Stimulated activated CD8-positive, alpha-beta memory T cell treated with anti-CD3 and anti-CD28 coated beads, Interleukin-7, amount 100 ng/mL, for 24 hours (primary cell): ENCODE measurements at regions not wholly inside any gene's neighbourhood (a gene's known extent, or its start where the extent isn't known, plus 50 kb on each side); places are given as distances from the start of the nearest gene placed in this dataset.
"Not testable (repeated sequence)": the region's sequence is repeated elsewhere in the genome, so short reads cannot be mapped to it uniquely, and the experiment has no call there.

Experiments
- DNase-seq: peaks from one replicate; pipeline ENCODE4 v3.0.0-alpha.2; 2020; ENCODE audit warnings: low read depth

DNA sequence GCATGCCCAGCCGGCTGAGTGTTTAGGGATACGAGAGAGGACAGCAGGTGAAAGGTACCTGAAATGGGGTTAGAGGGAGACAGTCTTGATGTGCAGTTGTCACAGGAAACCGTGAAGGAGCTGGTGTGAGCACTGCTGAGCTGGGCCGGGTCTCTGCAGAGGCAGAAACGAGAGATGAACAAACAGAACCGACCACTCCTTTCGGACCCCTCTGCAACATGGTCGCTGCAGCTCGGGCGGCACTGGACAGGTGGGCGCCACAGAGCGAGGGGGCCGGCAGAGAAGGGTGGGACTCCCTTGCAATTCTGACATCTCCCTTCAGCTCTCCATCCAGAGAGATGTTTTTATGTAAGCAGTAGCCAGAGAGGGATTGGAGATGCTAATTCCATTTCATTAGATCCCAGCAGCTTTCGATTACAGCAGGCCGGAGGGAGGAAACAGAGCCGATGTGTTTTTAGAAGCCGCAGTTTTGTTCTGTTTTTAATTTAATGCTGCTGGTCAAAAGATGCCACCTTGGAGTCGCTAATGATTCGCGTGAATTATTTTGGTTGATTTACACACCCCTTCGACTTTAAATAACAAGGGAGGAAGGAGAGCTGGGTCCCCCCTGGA, 86.3 kb upstream of the RPL38 start:
- DNase-seq, result no peak

GRCh38 chr17:74117999-74118421, 85.5 kb upstream of the RPL38 start:
- DNase-seq, result no peak

GRCh38 chr17:74118504-74118903, 85.0 kb upstream of the RPL38 start:
- DNase-seq, result no peak

GRCh38 chr17:74119049-74119580, 84.4 kb upstream of the RPL38 start:
- DNase-seq, result no peak

DNA sequence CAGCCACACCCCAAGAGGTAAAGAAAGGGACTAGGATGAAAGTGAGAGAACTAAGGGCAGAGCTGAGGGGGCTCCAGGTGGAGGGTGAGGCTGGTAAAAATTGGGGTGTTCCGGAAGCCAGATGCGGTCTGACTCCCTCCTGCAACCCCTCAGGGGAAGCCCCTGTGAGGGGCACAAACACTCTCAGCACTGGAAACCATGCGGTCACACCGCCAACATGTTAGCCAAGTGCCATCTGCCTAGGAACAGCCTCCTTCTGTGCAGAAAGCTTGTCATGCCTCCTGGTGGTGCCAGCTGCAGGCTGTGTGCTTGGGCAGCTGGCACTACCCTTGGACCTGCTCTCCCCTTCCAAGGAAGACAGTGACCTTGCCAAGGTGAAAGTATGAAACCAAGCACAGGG, 83.5 kb upstream of the RPL38 start:
- no peak for DNase-seq

- DNase-seq, result no peak
These were observed 80.1 kb upstream of the RPL38 start for GRCh38 chr17:74123350-74123749.

DNA sequence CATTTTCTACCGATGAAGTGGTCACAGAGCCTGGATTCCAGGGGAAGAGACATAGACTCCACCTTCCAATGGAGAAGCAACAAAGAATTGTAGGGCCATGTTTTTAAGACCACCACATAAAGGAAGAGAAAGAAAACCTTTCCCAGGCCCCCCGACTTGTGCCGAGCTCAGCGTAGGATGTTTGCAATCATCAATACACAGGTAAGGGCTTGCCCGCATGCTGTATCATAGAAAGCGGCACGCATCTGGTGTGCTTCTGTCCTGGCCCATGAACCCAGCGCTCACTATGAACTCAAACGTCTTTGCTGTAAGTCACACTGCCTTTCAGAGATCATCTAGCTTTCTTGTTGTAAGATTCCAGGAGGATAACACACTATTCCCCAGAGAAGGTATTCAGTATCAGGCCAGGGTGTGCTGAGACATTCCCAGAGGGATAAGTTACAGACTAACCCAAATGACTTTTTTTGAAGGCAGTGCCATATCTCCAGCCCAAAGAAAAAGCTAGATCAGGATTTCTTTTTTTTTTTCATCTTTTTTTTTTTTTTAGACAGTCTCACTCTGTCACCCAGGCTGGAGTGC, 79.5 kb upstream of the RPL38 start:
- no peak for DNase-seq

DNA sequence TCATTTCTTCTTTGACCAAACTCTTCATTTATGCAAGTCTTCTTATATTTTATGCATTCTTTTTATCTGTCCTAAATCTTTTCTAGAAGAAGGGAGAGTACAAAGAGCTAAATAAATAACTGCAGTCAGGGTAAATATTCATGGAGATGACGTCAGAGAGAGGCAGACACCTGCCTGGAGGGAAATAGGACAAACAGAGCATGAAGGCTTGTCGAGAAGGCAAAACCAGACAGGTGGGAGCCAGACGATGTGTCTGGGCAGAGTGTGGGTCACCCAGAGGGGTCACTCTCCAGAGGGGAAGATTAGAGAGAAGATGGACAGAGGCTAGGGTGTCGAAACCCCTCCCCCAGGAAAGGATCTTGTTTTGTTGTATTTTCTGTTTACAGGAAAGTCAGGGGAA, 78.3 kb upstream of the RPL38 start:
- DNase-seq, result no peak

DNA sequence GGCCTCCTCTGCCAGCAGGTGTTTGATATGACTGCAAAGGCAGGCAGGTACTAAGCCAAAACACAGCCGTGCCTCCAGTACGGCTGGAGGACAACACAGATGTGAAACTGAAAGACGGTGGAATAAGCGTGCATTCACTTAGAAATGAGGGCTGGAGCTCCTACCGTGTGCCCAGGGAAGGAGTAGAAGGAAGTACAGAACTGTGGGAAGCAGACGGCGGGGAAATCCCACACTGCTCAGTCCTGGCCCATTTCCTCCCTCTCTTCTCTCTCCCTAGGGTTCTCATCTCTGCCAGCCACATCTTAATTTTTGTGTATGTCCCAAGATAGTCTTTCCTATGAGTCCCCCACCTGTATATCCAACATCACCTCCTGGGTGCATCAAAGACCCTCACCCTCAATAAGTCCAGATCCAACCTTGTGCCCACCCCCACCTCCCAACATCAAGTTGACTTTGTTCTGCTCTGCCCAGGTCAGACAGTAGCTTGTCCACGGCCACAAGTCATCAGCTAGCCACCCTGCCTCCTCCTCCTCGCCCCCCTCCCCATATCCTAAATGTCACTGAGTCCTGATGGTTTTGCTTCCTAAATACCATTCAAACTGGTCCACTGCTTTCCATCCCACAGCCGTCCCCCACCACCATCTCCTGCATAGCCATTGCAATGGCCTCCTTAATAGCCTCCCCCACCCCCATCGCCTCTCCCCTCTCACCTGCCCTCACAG, 77.1 kb upstream of the RPL38 start:
- no peak for DNase-seq

DNA sequence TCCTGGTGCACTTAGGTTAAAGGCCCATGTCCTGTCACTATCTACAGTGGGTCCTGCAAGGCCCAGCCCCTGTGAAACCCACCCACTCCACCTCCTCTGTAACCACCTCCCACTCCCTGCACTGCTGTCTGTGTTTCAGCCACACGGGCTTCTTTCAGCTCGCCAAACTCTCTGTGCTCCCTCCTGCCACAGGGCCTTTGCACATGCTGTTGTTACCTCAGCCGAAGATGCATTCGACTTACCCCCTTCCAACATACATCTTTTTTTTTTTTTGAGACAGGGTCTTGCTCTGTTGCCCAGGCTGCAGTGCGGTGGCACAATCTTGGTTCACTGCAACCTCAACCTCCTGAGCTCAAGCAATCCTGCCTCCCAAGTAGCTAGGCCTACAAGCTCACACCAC, 76.5 kb upstream of the RPL38 start:
- DNase-seq, result no peak

- DNase-seq, result no peak
These were observed 74.8 kb upstream of the RPL38 start for GRCh38 chr17:74128456-74129211.

GRCh38 chr17:74129800-74130199, 73.7 kb upstream of the RPL38 start:
- DNase-seq, result not testable (repeated sequence)

DNA sequence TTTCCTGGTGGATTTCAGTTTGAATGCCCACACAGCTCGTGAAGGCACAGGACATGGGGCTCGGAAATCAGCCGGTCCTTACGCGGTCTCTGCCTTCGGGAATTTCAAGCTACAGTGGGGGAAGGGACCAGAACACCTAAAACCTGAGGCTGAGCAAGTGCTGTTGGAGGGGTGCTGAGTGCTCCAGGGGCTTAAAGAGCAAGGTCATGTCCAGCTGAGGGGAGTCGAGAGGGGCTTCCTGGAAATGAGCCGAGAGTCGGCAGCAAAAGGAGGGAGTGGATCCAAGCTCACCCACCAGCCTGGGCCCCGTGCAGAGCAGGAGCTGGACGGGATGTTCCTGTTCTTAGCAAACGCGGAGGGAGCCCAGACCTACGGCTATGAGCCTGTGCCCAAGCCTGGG, 73.2 kb upstream of the RPL38 start:
- DNase-seq, result no peak

- DNase-seq, result no peak
These were observed 72.6 kb upstream of the RPL38 start for GRCh38 chr17:74130841-74131240.

GRCh38 chr17:74132354-74132753, 71.1 kb upstream of the RPL38 start:
- DNase-seq, result no peak

GRCh38 chr17:74133740-74134139, 69.7 kb upstream of the RPL38 start:
- no peak for DNase-seq

GRCh38 chr17:74134234-74134633, 69.2 kb upstream of the RPL38 start:
- DNase-seq, result not testable (repeated sequence)

DNA sequence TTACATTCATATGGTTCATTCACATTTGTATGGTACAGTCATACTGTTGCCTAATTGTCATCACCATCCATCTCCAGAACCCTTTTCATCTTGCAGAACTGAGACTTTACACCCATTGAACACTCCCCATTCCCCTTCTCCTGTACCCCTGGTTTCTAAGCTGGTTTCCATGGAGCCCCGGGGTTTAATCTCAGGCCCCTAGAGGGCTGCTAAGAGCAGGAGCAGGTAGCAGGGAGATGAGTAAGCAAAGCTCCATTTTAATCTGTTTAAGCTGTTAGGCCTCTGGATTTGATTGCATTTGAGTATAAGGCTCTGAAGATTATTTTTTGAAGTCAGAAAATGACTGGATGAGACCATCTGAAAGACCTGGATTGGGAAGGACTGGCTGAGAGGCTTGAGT, 68.5 kb upstream of the RPL38 start:
- no peak for DNase-seq

GRCh38 chr17:74135391-74136167, 67.9 kb upstream of the RPL38 start:
- DNase-seq, result no peak

- no peak for DNase-seq
These were observed 66.1 kb upstream of the RPL38 start for GRCh38 chr17:74137416-74137815.

DNA sequence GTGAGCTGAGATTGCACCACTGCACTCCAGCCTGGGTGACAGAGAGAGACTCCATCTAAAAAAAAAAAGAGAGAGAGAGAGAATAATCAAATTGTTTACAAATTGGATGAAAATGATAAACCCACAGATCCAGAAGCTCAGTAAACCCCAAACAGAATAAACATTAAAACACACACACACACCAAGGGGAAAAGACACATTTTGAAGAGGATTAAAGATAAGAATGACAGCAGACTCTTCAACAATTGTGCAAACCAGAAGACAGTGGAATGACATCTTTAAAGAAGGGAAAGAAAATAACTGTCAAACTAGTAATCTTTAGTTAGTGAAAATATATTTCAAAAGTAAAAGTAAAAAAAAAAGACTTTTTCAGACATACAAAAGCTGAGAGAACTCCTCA, 64.4 kb upstream of the RPL38 start:
- no peak for DNase-seq

- DNase-seq, result no peak
These were observed 63.2 kb upstream of the RPL38 start for GRCh38 chr17:74140282-74140681.
